ENCODE measurements at regions not wholly inside any gene's neighbourhood (a gene's known extent, or its start where the extent isn't known, plus 50 kb on each side); places are given as distances from the start of the nearest gene placed in this dataset.
"Not testable (repeated sequence)": the region's sequence is repeated elsewhere in the genome, so short reads cannot be mapped to it uniquely, and the experiment has no call there.

GRCh38 chr2:166665991-166666940 is 172.2 kb upstream of the SCN7A start:
- DNase-seq (no peak), ATAC-seq (no peak)
- Mint-ChIP-seq H3K4me3 (no peak overlapping the region), H3K27ac (no peak overlapping the region), H3K27me3 (no peaks in the 10 kb centered on the region), H3K36me3 (ENCODE audit: low read depth) (no peaks in the 10 kb centered on the region), H3K9me3 (ENCODE audit: low read depth) (no peaks in the 10 kb centered on the region), H3K4me1 (no peaks in the 10 kb centered on the region)
- intact Hi-C loops (cut with DNase I, micrococcal nuclease): no loop called here
- CTCF ChIA-PET: no interaction called here
- POLR2A ChIA-PET: no interaction called here

DNA sequence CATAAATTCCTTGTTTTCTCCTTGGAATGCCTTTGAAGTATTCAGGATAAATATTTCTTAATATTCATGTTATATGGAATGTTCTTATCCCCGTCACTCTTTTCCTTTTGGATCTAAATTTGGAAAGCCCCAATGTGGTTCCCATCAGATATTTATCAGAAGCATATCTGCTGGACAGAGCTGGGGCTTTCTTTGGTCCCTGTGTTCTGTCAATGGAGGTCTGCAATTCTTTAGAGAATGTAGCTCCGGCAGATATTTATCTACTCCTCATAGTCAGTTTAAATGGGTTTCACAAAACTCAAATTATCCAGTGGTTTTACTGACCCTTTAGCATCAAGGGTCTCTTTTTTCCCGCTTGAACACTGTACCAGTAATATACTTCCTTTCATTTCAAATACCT is 167.8 kb upstream of the SCN7A start:
- intact Hi-C loops (cut with DNase I, micrococcal nuclease): no loop called here
- H3K27ac Mint-ChIP-seq: no peak overlapping the region
- no peaks in the 10 kb centered on the region for H3K9me3 Mint-ChIP-seq (ENCODE audit: low read depth)
- ATAC-seq: no peak
- H3K36me3 Mint-ChIP-seq (ENCODE audit: low read depth): no peaks in the 10 kb centered on the region
- ChIA-PET POLR2A (no interaction called here), CTCF (no interaction called here)
- DNase-seq: no peak
- no peaks in the 10 kb centered on the region for H3K4me1 Mint-ChIP-seq
- no peaks in the 10 kb centered on the region for H3K27me3 Mint-ChIP-seq
- no peak overlapping the region for H3K4me3 Mint-ChIP-seq

- Mint-ChIP-seq H3K27me3 (no peaks in the 10 kb centered on the region), H3K9me3 (ENCODE audit: low read depth) (no peaks in the 10 kb centered on the region), H3K4me1 (no peaks in the 10 kb centered on the region), H3K36me3 (ENCODE audit: low read depth) (no peaks in the 10 kb centered on the region), H3K27ac (no peak overlapping the region), H3K4me3 (no peak overlapping the region)
- ATAC-seq: no peak
- DNase-seq: no peak
- POLR2A ChIA-PET: no interaction called here
- CTCF ChIA-PET: no interaction called here
- intact Hi-C loops (cut with DNase I, micrococcal nuclease): no loop called here
Measured at GRCh38 chr2:166661391-166661790, 167.3 kb upstream of the SCN7A start.

DNA sequence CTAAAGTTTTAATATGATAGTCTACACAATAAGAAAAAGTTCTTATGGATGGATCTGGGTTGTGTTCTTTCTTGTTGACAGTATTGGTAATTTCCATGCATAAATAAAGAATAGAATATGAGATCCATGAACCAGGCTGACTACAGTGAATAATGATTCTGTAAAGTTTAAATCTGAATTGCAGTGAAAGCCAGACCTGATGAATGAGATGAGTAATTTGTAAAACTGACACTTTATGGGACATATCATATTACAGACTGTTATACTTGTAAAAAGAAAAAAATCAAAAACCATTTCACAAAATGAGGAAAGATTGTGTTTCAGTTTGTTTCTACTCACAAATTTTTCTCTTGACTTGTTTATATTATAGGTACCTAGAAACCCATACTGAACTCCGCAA is 164.9 kb upstream of the SCN7A start:
- intact Hi-C loops (cut with DNase I, micrococcal nuclease): no loop called here
- H3K27me3 Mint-ChIP-seq: no peaks in the 10 kb centered on the region
- no peak for DNase-seq
- H3K9me3 Mint-ChIP-seq (ENCODE audit: low read depth): no peaks in the 10 kb centered on the region
- ChIA-PET POLR2A (no interaction called here), CTCF (no interaction called here)
- no peak overlapping the region for H3K27ac Mint-ChIP-seq
- H3K4me1 Mint-ChIP-seq: no peaks in the 10 kb centered on the region
- no peak for ATAC-seq
- no peak overlapping the region for H3K4me3 Mint-ChIP-seq
- no peaks in the 10 kb centered on the region for H3K36me3 Mint-ChIP-seq (ENCODE audit: low read depth)

DNA sequence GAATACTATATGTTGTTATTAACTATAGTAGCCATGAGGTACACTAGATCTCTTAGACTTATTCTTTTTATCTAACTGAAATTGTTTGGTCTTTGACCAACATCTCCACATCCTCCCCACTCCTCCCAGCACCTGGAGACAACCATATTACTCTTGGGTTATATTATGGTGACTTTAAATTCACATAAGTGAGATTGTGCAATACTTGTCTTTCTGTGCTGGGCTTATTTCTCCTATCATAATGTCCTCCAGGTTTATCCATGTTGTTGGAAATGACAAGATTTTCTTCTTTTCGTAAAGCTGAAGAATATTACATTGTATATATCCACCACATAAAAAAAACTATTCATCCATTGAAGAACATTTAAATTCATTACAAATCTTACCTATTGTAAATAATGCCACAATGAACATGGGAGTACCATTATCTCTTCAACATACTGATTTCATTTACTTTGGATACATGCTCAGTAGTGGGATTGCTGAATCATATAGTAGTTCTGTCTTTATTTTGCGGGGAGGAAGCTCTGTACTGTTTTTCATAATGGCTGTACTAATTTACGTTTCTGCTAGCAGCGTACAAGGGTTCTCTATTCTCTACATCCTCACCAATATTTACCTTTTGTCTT is 159.2 kb upstream of the SCN7A start:
- H3K27me3 Mint-ChIP-seq: no peaks in the 10 kb centered on the region
- intact Hi-C loops (cut with DNase I, micrococcal nuclease): no loop called here
- ChIA-PET CTCF (no interaction called here), POLR2A (no interaction called here)
- ATAC-seq (no peak), DNase-seq (no peak)
- H3K4me3 Mint-ChIP-seq: no peak overlapping the region
- no peaks in the 10 kb centered on the region for H3K4me1 Mint-ChIP-seq
- no peaks in the 10 kb centered on the region for H3K36me3 Mint-ChIP-seq (ENCODE audit: low read depth)
- no peak overlapping the region for H3K27ac Mint-ChIP-seq
- H3K9me3 Mint-ChIP-seq (ENCODE audit: low read depth): no peaks in the 10 kb centered on the region

- ChIA-PET POLR2A (no interaction called here), CTCF (no interaction called here)
- no peak overlapping the region for H3K4me3 Mint-ChIP-seq
- no peaks in the 10 kb centered on the region for H3K27me3 Mint-ChIP-seq
- H3K27ac Mint-ChIP-seq: no peak overlapping the region
- DNase-seq: no peak
- ATAC-seq: no peak
- intact Hi-C loops (cut with DNase I, micrococcal nuclease): no loop called here
- no peaks in the 10 kb centered on the region for H3K36me3 Mint-ChIP-seq (ENCODE audit: low read depth)
- no peaks in the 10 kb centered on the region for H3K9me3 Mint-ChIP-seq (ENCODE audit: low read depth)
- H3K4me1 Mint-ChIP-seq: no peaks in the 10 kb centered on the region
Measured at GRCh38 chr2:166651991-166652390, 157.9 kb upstream of the SCN7A start.

- ATAC-seq (no peak), DNase-seq (no peak)
- Mint-ChIP-seq H3K9me3 (ENCODE audit: low read depth) (no peaks in the 10 kb centered on the region), H3K4me3 (no peak overlapping the region), H3K27ac (no peak overlapping the region), H3K36me3 (ENCODE audit: low read depth) (no peaks in the 10 kb centered on the region), H3K4me1 (no peaks in the 10 kb centered on the region), H3K27me3 (no peaks in the 10 kb centered on the region)
- POLR2A ChIA-PET: no interaction called here
- CTCF ChIA-PET: no interaction called here
- intact Hi-C loops (cut with DNase I, micrococcal nuclease): no loop called here
Measured at GRCh38 chr2:166651080-166651675, 157.1 kb upstream of the SCN7A start.

DNA sequence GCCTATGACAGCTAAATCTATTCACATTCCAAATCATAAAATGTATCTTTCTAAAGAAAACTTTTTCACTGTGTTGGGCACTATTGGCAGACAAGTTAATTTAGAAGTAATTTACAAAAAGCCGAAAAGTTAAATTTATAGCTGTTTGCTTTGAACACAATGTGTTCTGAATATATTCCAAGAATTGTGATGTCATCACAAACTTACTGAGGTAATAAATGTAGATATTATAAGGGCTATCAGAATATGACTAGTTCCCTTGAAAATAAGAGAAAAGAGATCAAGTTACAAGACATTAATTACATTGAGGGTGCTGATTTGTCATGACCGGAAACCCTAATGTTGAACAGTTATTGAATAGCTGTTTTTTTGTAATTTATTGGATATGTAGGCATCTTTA is 153.9 kb upstream of the SCN7A start:
- intact Hi-C loops (cut with DNase I, micrococcal nuclease): no loop called here
- ATAC-seq: no peak
- no peak overlapping the region for H3K27ac Mint-ChIP-seq
- no peak for DNase-seq
- POLR2A ChIA-PET: no interaction called here
- H3K27me3 Mint-ChIP-seq: no peaks in the 10 kb centered on the region
- no peaks in the 10 kb centered on the region for H3K9me3 Mint-ChIP-seq (ENCODE audit: low read depth)
- H3K4me1 Mint-ChIP-seq: no peaks in the 10 kb centered on the region
- no peaks in the 10 kb centered on the region for H3K36me3 Mint-ChIP-seq (ENCODE audit: low read depth)
- CTCF ChIA-PET: no interaction called here
- no peak overlapping the region for H3K4me3 Mint-ChIP-seq

DNA sequence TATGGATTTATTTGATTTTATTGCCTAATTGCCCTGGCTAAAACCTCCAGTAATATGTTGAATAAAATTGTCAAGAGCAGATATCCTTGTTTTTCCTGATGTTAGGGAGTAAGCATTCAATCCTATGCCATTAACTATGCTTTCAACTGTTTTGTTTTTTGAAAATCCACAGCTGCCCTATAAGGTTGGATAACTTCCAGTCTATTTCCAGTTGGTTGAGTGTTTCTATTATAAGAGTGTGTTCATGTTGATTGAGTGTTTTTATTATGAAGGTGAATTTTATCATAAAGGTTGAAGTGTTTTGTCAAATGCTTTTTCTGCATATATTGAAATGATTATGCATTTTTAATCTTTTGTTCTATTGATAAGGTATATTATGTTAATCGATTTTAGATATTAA is 149.9 kb upstream of the SCN7A start:
- no peaks in the 10 kb centered on the region for H3K4me1 Mint-ChIP-seq
- no peaks in the 10 kb centered on the region for H3K9me3 Mint-ChIP-seq (ENCODE audit: low read depth)
- DNase-seq (no peak), ATAC-seq (no peak)
- ChIA-PET POLR2A (no interaction called here), CTCF (interaction anchor here (1.0 kb wide), 1 partner anchor 1475 kb away, joined by 3 read pairs; no protein-coding TSS in a partner anchor)
- H3K27me3 Mint-ChIP-seq: no peaks in the 10 kb centered on the region
- H3K27ac Mint-ChIP-seq: no peak overlapping the region
- H3K4me3 Mint-ChIP-seq: no peak overlapping the region
- H3K36me3 Mint-ChIP-seq (ENCODE audit: low read depth): no peaks in the 10 kb centered on the region
- intact Hi-C loops (cut with DNase I, micrococcal nuclease): no loop called here

DNA sequence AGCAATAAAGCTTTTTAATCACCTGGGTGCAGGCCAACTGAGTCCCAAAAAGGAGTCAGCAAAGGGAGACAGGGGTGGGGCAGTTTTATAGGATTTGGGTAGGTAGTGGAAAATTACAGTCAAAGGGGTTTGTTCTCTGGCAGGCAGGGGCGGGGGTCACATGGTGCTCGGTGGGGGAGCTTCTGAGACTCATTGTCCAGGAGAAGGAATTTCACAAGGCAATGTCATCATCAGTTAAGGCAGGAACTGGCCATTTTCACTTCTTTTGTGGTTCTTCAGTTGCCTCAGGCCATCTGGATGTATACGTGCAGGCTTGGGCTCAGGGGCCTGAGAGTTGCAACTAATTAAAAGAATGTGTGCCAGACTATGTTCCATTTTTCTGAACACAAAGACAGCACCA is 147.5 kb upstream of the SCN7A start:
- intact Hi-C loops (cut with DNase I, micrococcal nuclease); DNase-seq; H3K27me3 Mint-ChIP-seq; CTCF ChIA-PET; H3K9me3 Mint-ChIP-seq (ENCODE audit: low read depth); H3K4me3 Mint-ChIP-seq; H3K27ac Mint-ChIP-seq; H3K4me1 Mint-ChIP-seq; POLR2A ChIA-PET; H3K36me3 Mint-ChIP-seq (ENCODE audit: low read depth); ATAC-seq: not testable (repeated sequence)

GRCh38 chr2:166637051-166637450 is 143.0 kb upstream of the SCN7A start:
- POLR2A ChIA-PET: no interaction called here
- ATAC-seq: no peak
- CTCF ChIA-PET: no interaction called here
- intact Hi-C loops (cut with DNase I, micrococcal nuclease): no loop called here
- H3K27ac Mint-ChIP-seq: no peak overlapping the region
- DNase-seq: no peak
- H3K9me3 Mint-ChIP-seq (ENCODE audit: low read depth): no peaks in the 10 kb centered on the region
- H3K4me1 Mint-ChIP-seq: no peaks in the 10 kb centered on the region
- no peak overlapping the region for H3K4me3 Mint-ChIP-seq
- H3K36me3 Mint-ChIP-seq (ENCODE audit: low read depth): no peaks in the 10 kb centered on the region
- no peaks in the 10 kb centered on the region for H3K27me3 Mint-ChIP-seq

- H3K4me3 Mint-ChIP-seq: no peak overlapping the region
- POLR2A ChIA-PET: no interaction called here
- intact Hi-C loops (cut with DNase I, micrococcal nuclease): no loop called here
- no peak for DNase-seq
- H3K4me1 Mint-ChIP-seq: no peaks in the 10 kb centered on the region
- H3K9me3 Mint-ChIP-seq (ENCODE audit: low read depth): no peaks in the 10 kb centered on the region
- H3K27ac Mint-ChIP-seq: no peak overlapping the region
- no peaks in the 10 kb centered on the region for H3K36me3 Mint-ChIP-seq (ENCODE audit: low read depth)
- CTCF ChIA-PET: no interaction called here
- no peak for ATAC-seq
- H3K27me3 Mint-ChIP-seq: peaks cover 3% of the 10 kb centered on the region
Measured at GRCh38 chr2:166634706-166635105, 140.7 kb upstream of the SCN7A start.

Measured in activated CD4-positive, alpha-beta T cell treated with anti-CD3 and anti-CD28 coated beads for 36 hours (primary cell).